Stomach (tissue), 4 donors: ENCODE measurements at regions not wholly inside any gene's neighbourhood (a gene's known extent, or its start where the extent isn't known, plus 50 kb on each side); places are given as distances from the start of the nearest gene placed in this dataset.

ENCODE experiments used
- POLR2A ChIP-seq, 4 donors: fragments of 450-650 bp; IDR thresholded peaks; one replicate each; pipeline ENCODE4 v1.6.1; 2016; ENCODE audit warnings: antibody characterized with exemption in 4 of 4, control low read depth in 2 of 4, mild to moderate bottlenecking in 1 of 4, moderate library complexity in 1 of 4
- POLR2AphosphoS5 ChIP-seq, 3 donors: sonication (generic); formaldehyde crosslinking; IDR thresholded peaks; one replicate each; pipeline ENCODE4 v1.6.1; 2016; ENCODE audit warnings: antibody characterized with exemption in 3 of 3
- TF ChIP-seq, protein P1 (sequence below), 7 experiments: fragments of 450-650 bp in 4 of 7; fragments of 200-600 bp in 3 of 7; sonication (generic) in 3 of 7; IDR thresholded peaks; one replicate each; pipeline ENCODE4 v1.5.1; 2016 to 2019; ENCODE audit warnings: antibody characterized with exemption in 7 of 7, control low read depth in 2 of 7, mild to moderate bottlenecking in 1 of 7

DNA sequence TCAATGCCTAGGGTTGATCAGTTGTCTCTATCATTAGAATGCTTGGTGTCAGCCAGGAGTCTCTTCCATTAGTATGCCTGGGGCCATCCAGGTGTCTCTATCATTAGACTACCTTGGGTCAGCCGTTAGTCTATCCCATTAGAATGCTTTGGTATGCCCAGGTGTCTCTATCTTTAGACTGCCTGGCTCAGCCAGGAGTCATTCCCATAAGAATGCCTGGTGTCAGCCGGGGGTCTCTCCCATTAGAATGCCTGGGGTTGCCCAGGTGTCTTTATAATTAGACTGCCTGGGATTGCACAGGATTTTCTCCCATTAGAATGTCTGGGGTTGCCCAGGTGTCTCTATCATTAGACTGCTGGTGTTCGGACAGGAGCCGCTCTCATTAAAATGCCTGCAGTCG is 1442.9 kb downstream of the UQCRFS1 start:
- TF ChIP-seq, protein P1, sequence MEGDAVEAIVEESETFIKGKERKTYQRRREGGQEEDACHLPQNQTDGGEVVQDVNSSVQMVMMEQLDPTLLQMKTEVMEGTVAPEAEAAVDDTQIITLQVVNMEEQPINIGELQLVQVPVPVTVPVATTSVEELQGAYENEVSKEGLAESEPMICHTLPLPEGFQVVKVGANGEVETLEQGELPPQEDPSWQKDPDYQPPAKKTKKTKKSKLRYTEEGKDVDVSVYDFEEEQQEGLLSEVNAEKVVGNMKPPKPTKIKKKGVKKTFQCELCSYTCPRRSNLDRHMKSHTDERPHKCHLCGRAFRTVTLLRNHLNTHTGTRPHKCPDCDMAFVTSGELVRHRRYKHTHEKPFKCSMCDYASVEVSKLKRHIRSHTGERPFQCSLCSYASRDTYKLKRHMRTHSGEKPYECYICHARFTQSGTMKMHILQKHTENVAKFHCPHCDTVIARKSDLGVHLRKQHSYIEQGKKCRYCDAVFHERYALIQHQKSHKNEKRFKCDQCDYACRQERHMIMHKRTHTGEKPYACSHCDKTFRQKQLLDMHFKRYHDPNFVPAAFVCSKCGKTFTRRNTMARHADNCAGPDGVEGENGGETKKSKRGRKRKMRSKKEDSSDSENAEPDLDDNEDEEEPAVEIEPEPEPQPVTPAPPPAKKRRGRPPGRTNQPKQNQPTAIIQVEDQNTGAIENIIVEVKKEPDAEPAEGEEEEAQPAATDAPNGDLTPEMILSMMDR (IDR thresholded peaks at IDR 0.05), result no peak
- TF ChIP-seq POLR2A (IDR thresholded peaks at IDR 0.05) (no peak), POLR2AphosphoS5 (IDR thresholded peaks at IDR 0.05) (no peak)
